22Rv1 (cell line): ENCODE measurements at regions not wholly inside any gene's neighbourhood (a gene's known extent, or its start where the extent isn't known, plus 50 kb on each side); places are given as distances from the start of the nearest gene placed in this dataset.

Experiments
- H3K27ac ChIP-seq: fragments of 450-650 bp; 2 replicates; pipeline ENCODE4 v1.5.1; 2017
- ZFX ChIP-seq: fragments of 450-650 bp; IDR thresholded peaks from 2 replicates; pipeline ENCODE4 v1.6.1; 2017; ENCODE audit warnings: antibody characterized with exemption, borderline replicate concordance
- TF ChIP-seq, protein P1 (sequence below): fragments of 450-650 bp; IDR thresholded peaks from 2 replicates; pipeline ENCODE4 v1.5.1; 2017; ENCODE audit warnings: mild to moderate bottlenecking

DNA sequence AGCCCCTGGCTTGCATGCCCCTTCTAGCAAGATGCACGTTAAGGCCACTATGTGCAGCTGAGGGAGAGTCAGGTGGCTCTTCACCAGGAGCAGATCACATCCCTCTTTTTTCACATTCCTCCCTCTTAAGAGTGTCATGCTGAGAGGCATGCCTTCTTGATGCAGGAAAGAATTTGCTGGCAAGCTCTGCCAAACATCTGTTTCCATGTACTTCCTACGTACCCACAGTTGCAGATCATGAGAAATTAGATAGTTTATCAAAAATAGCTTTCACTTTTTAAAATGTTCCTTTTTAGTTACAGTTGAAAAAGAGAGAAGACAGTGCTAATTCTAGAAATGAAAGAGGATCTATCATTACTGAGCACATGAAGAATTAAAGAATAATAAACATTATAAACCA is 79.7 kb upstream of the ZNF722 start:
- no peak overlapping the region for H3K27ac ChIP-seq
- no peak for TF ChIP-seq ZFX
- TF ChIP-seq, protein P1, sequence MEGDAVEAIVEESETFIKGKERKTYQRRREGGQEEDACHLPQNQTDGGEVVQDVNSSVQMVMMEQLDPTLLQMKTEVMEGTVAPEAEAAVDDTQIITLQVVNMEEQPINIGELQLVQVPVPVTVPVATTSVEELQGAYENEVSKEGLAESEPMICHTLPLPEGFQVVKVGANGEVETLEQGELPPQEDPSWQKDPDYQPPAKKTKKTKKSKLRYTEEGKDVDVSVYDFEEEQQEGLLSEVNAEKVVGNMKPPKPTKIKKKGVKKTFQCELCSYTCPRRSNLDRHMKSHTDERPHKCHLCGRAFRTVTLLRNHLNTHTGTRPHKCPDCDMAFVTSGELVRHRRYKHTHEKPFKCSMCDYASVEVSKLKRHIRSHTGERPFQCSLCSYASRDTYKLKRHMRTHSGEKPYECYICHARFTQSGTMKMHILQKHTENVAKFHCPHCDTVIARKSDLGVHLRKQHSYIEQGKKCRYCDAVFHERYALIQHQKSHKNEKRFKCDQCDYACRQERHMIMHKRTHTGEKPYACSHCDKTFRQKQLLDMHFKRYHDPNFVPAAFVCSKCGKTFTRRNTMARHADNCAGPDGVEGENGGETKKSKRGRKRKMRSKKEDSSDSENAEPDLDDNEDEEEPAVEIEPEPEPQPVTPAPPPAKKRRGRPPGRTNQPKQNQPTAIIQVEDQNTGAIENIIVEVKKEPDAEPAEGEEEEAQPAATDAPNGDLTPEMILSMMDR: no peak

DNA sequence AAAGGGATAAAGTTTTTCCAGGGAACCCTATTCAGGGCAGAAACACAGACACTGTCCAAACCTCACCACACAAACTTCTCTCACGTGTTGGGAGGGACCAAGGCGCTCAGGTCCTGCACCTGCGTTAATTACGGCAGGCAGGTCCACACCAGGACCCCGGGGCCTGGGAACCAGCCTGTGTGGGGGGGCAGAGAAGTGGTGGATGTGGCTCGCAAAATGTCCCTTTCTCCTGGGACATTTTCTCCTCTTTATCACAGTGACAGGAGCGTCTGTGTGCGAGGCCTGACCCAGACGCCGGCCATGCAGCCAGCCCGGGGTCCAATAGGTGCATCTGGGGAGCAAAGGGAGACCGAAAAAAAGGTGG is 73.4 kb upstream of the ZNF722 start:
- H3K27ac ChIP-seq: peak overlapping the region; percentile 89
- TF ChIP-seq ZFX: no peak
- TF ChIP-seq, protein P1: no peak

DNA sequence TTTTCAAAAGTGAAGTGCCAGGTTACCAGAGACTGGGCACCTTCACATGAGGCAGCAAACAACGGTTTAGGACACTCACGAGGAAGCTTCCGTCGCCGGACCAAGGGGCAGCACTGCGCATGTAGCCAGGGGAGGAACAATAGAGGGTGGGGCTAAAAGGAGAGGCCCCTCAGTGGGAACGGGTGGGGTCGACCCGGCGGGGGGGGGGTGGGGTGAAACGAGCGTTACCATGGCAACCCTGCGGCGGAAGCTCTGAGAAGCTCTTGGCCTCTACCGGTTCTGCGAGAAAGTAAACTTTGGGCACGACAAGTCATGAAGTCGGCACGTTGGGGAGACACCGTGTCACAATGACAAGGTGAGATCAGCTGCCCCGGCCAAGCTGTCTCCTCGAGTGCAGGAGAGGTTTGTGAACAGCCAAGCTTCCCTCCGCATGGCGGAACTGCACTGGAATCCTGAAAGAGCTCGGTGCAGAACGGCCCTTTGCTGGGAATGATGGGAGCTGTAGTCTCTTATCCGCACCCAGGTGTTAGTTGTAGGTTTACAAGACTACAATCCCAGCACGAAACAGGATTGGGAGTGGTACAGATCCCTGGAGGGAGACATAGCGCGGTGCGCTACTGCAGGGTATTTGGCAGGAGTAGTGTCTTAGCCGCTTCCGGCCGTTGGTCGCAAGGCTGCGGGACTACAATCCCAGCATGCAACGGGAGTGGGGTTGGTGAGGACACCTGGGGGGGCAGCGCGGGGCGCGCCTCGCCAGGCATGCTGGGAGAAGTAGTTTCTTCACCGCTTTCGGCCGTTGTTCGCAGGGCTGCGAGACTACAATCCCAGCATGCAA is 72.8 kb upstream of the ZNF722 start:
- H3K27ac ChIP-seq: peak overlapping the region; percentile 89
- TF ChIP-seq ZFX: no peak
- TF ChIP-seq, protein P1: no peak

DNA sequence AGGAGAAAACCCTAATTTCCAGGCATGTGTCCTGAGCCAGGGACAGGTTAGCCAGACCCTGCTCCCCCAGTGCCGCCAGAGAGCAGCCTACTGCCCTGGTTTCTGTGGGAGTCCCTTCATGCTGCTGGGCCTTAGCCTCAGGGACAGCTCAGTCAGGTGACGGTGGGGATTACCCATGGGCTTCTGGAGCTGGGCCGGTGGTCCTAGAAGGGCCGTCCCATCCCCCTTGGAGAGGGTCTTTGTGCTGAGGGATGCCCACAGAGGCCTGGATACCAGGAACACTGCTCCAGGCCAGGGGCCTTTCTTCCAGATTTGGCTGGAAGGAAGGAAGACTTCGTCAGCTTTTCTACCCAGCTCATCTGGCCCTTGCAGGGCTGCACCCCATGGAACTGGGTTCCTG is 71.4 kb upstream of the ZNF722 start:
- H3K27ac ChIP-seq: peak overlapping the region; percentile 89
- TF ChIP-seq, protein P1: no peak
- TF ChIP-seq ZFX: no peak

DNA sequence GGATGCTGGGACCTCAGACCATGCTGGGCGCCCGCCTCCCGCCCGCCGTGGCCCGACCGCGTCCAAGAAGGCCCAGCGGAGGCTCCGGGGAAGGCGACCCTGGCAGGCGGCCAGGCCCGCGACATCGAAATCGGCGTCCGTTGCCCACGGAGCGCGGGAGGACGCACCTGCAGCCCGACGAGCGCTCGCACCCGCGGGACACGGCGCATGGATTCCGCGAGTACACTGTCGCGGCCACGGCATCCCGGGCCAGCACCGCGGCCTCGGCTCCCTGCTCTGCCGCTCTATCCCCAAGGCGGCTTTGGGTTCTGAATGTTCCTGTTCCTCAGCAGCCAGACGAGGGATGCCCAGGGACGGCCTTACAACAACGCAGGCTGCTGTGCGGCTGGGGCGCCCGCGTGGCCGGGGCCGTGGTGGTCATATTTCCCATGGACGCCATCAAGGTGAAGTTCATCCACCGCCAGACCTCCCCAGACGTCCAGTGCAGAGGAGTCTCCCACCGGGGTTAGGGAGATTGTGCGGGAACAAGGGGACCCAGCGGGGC is 67.5 kb upstream of the ZNF722 start:
- TF ChIP-seq, protein P1: no peak
- TF ChIP-seq ZFX: no peak
- no peak overlapping the region for H3K27ac ChIP-seq

DNA sequence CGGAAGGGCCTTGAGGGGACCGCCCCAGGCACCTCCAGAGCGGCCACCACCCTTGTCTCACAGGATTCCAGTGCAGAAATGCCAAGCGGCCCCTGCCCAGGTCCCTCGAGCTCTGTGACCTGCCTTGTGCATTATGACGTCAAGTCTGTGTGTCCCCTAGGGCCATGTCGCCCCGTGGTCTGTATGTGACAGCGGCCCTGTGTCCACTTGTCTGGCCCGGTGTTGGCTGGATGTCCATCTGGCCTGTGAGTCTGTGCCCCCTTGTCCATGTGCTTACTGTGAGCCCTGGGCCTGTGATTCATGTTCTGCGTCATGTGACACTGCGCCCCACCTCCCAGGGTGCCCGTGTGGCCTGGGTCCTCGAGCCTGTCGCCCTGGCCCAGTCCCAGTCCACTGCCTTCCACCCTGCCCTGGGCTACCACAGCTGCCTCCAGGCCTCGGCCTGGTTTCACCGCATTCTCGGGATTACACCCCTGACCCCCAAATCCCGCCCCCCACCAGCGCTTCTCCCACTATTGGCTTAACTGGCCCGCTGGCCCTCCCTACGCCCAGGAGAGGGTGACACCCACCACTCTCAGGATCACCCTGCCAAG is 66.6 kb upstream of the ZNF722 start:
- TF ChIP-seq, protein P1: no peak
- TF ChIP-seq ZFX: no peak
- no peak overlapping the region for H3K27ac ChIP-seq
